Thyroid gland (tissue), 4 donors: ENCODE measurements at regions not wholly inside any gene's neighbourhood (a gene's known extent, or its start where the extent isn't known, plus 50 kb on each side); places are given as distances from the start of the nearest gene placed in this dataset.

Experiments
- DNase-seq, 2 donors: peaks; one replicate each; pipeline ENCODE4 v3.0.0-alpha.2; 2019
- H3K27ac ChIP-seq, 3 donors: fragments of 200-600 bp; sonication (generic); 1 replicate in 2 of 3; 2 replicates in 1 of 3; pipeline ENCODE4 v1.5.1; 2016 to 2019; ENCODE audit warnings: mild to moderate bottlenecking in 1 of 3, moderate library complexity in 1 of 3
- H3K27me3 ChIP-seq: fragments of 200-600 bp; sonication (generic); one replicate; pipeline ENCODE4 v1.5.1; 2019
- H3K36me3 ChIP-seq, 2 donors: fragments of 200-600 bp; sonication (generic); one replicate each; pipeline ENCODE4 v1.5.1; 2016 to 2019
- H3K4me1 ChIP-seq, 2 donors: fragments of 200-600 bp; sonication (generic); one replicate each; pipeline ENCODE4 v1.5.1; 2017 to 2019
- H3K4me3 ChIP-seq, 3 donors: fragments of 200-600 bp; sonication (generic); replicated peaks in 1 of 3; 1 replicate in 2 of 3; 2 replicates in 1 of 3; pipeline ENCODE4 v1.5.1; 2016; ENCODE audit warnings: mild to moderate bottlenecking in 1 of 3
- H3K9me3 ChIP-seq: fragments of 200-600 bp; sonication (generic); one replicate; pipeline ENCODE4 v1.5.1; 2017
- CTCF ChIP-seq, 6 experiments: fragments of 200-600 bp in 3 of 6; fragments of 450-650 bp in 3 of 6; sonication (generic) in 3 of 6; IDR thresholded peaks; one replicate each; pipeline ENCODE4 v1.5.1; 2016 to 2019; ENCODE audit warnings: antibody characterized with exemption in 6 of 6, mild to moderate bottlenecking in 2 of 6, inconsistent platforms in 1 of 6, moderate library complexity in 1 of 6
- POLR2A ChIP-seq, 2 donors: fragments of 450-650 bp; IDR thresholded peaks; one replicate each; pipeline ENCODE4 v1.6.1; 2017; ENCODE audit warnings: antibody characterized with exemption in 2 of 2, mild to moderate bottlenecking in 2 of 2, moderate library complexity in 1 of 2
- WGBS, 2 donors: methylation state at CpG; one replicate each; pipeline ENCODE4 v1.1.5; 2017; 5-methylcytosine and 5-hydroxymethylcytosine counted together
- intact Hi-C: fragments of 100-400 bp; cut with DNase I; formaldehyde crosslinking; loops from one replicate; pipeline ENCODE4 v1.15.1; 2023

DNA sequence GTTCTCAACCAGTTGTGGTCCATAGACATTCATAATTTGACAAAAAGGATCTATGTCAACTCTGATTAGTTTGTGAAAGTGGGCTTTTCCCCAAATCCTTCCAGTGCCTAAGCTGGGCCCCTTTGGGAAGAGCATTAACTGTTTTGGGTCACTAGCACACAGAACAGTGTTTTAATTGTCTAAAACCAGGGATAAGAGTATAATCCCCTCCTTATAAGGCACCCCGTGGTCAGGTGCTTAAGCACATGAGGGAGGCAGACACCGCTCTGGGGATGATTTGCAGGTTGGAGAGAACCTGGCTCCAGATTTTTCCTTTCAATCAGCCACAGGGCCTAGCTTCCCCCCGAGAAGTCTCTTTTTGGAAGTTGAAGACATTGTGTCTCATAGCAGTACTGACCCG lies 53.6 kb upstream of the RFX8 start:
- no peak for DNase-seq
- Histone ChIP-seq H3K4me1 (peaks cover 2 to 3% of the 10 kb centered on the region in 2 donors), H3K27ac (no peak overlapping the region), H3K4me3 (no peak overlapping the region), H3K36me3 (no peaks in the 10 kb centered on the region), H3K9me3 (no peaks in the 10 kb centered on the region), H3K27me3 (no peaks in the 10 kb centered on the region)
- 91 to 95% methylated on average over 4 of the region's 4 CpGs for WGBS, 2 donors
- intact Hi-C loops, result no loop called here
- no peak for TF ChIP-seq CTCF (IDR thresholded peaks at IDR 0.05)
- TF ChIP-seq POLR2A (IDR thresholded peaks at IDR 0.05), result no peak

- DNase-seq, result no peak
- 89 to 92% methylated on average over 6 of the region's 6 CpGs for WGBS, 2 donors
Measured at GRCh38 chr2:101524806-101525430, 50.0 kb upstream of the RFX8 start.

More at GRCh38 chr2:101524806-101525430, 50.0 kb upstream of the RFX8 start:
- intact Hi-C loops, result no loop called here
- Histone ChIP-seq H3K4me1 (peaks cover 2 to 6% of the 10 kb centered on the region in 2 donors), H3K27me3 (no peaks in the 10 kb centered on the region), H3K9me3 (no peaks in the 10 kb centered on the region), H3K27ac (no peak overlapping the region), H3K36me3 (no peaks in the 10 kb centered on the region), H3K4me3 (no peak overlapping the region)
- TF ChIP-seq POLR2A (IDR thresholded peaks at IDR 0.05) (no peak), CTCF (IDR thresholded peaks at IDR 0.05) (no peak)
